ENCODE measurements at regions not wholly inside any gene's neighbourhood (a gene's known extent, or its start where the extent isn't known, plus 50 kb on each side); places are given as distances from the start of the nearest gene placed in this dataset.
"Not testable (repeated sequence)": the region's sequence is repeated elsewhere in the genome, so short reads cannot be mapped to it uniquely, and the experiment has no call there.

DNA sequence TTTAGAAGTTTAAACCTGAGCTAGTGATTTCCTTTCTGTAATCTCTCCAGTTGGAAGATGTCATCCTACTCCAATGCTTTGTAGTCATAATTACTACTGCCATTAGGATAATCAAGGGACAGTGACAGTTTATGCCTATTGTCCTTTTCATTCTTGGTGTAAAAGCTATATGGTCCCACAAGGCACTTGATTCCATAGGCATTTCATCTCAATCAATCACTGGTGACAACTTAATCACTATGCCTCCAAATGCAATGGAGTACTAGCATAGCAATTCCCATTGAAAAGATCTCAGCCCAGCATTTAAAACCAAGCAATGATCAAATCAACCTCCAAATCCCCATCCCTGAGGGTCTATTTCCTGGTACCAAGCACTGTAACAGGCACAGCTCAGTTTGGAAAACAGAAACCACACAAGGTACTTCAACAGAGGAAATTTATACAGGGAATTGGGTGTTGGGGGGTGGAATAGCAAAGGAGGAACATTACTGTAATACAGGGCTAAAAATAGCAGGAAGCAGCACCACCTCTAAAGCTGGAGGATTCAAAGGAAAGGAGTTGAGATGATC is 51.0 kb downstream of the FHIP2A start:
- DNase-seq (ENCODE audit: low spot score) = no peak

DNA sequence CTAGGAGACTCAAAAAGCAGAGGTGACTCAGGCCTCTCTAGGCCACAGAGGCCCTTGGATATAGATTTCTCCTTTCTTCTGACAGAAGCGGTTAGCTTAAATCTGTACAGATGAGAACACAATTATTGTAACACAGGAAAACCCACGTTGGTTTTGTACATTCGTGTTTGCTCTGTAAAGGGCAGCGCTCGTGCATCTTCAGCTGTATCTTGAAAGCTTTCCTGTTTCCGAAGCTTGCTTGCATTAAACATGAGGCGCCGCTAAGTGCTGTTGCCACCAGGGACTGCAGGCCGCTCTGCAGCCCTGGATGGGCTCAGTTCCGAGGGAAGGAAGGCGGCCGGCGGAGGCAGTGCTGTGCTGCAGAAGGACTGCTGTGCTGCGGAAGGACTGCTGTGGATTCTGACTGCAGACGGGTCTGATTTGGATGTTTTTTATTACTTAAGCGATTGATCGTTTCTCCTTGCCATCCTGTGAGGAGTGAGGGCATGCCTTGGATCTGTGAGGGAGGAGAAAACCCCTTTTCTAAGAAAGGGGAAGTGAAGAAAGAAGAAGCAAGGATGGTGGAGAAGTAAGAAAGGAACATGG is 53.3 kb downstream of the FHIP2A start:
- no peak for DNase-seq (ENCODE audit: low spot score)

DNA sequence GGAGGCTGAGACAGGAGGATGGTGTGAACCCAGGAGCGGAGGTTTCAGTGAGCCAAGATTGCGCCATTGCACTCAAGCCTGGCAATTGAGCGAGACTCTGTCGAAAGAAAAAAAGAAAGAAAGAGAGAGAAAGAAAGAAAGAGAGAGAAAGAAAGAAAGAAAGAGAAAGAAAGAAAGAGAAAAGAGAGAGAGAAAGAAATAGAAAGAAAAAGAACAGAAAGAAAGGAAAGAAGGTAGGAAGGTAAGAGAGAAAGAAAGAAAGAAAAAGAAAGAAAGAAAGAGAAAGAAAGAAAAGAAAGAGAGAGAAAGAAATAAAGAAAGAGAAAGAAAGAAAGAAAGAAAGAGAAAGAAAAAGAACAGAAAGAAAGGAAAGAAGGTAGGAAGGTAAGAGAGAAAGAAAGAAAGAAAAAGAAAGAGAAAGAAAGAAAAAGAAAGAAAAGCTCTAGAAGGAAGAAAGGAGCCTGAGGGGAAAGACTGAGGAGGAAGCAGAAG is 54.1 kb downstream of the FHIP2A start:
- DNase-seq (ENCODE audit: low spot score) = not testable (repeated sequence)

DNA sequence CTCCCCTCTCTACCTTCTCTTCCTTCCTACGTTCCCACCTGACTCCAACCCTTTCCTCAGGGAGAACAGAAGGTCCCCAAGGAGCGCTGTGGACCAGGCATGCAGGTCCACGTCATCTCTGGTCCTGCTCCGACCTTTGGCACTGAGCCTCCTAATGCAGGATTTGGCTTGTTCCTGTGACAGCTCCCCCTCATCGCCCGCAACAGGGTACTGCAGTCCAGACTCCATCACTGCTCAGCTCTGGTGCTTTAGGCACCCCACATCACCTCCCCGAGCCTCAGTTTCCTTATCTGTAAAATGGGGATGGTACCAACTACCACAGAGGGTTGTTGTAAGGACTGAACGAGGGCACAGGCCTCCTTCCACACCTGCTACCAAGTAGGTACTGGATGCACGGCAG is 54.6 kb downstream of the FHIP2A start:
- DNase-seq (ENCODE audit: low spot score) = no peak

DNA sequence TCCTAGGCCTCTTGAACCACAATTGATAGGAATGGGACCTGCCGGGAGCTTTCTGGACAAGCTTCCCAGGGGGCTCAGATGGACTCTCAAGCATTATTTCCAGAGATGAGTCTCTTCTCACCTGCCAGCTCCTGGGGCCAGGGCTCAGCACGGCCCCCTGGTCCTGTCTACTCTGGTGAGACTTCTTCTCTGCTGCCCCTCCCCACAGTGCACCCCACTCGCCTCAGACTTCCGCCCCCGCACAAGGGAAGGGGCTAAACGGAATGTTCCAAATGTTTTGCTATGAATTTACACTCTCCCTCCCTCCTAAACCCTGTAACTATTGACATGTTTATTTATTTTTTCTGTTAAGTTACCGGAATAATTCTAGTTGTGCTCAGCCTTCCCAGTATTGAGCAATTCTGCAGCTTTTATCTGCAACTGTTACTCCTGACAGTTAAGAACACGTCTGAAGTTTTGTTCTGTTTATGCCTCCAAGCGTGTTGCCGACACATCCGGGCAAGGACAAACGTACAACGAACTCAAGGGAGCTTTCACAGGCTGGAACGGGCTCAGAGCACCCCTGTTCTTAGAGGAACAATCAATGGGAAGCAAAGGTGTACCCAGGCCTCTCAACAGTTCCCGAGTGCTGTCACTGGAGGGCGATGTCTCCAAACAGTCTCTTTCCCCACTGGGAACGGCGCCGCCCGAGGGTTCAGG is 55.2 kb downstream of the FHIP2A start:
- peak; percentile 51 for DNase-seq (ENCODE audit: low spot score)

DNA sequence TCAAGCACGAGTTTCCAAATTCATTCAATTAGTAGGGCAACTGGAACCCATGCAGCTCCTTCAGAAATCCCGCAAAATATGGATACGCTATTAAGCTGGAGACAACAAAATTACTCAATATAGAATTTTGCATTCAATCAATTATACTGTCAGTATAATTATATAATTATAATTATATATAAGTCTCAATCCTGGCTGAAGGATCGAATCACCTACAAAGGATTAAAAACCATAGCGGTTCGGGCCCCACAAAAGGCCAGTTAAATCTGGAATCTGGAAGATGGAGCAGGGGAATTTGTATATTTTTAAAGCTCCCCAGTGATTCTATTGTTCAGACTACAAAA is 55.7 kb downstream of the FHIP2A start:
- no peak for DNase-seq (ENCODE audit: low spot score)

DNA sequence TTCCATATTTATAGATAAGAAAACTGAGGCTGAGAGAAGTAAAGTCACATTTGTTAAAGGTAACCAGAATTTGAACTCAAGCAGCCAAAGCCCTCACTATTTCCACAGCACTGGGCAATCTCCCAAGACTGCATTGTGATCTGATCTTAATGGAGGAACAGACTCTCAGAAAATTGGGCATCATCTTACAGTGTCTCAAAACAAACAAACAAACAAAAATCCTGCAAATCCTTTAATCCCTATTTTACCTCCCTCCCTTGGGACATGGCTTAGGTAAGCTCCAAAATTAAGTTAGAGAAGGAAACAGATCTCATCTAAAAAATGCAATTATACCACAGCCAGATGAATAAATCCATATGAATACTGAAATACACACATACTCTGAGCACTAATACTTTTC is 57.5 kb downstream of the FHIP2A start:
- no peak for DNase-seq (ENCODE audit: low spot score)

DNA sequence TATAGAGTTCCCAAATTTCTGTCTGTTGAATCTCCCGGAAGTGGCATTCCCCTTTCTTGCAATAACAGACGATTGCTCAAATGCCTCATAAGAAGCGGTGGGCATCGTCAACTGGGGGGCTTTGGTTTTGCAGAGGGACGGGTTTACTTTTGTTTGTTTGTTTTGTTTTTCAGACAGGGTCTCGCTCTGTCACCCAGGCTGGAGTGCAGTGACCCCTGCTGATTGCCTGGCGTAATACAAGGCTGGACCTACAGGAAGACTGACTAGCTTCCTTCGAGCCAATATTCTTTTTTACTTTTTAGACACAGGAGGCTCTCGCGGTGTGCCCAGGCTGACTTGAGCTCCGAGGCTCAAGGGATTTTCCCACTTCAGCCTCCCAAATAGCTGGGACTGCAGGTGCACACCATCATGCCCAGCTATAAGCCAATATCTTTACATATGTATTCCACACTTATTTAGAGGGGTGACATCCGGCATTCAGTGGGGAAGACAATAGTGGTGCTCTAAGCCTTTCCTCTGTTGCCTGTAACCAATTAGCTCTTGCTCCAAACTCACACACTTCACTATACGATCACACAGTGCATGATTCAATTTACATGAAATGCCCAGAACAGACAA is 58.1 kb downstream of the FHIP2A start:
- no peak for DNase-seq (ENCODE audit: low spot score)

DNA sequence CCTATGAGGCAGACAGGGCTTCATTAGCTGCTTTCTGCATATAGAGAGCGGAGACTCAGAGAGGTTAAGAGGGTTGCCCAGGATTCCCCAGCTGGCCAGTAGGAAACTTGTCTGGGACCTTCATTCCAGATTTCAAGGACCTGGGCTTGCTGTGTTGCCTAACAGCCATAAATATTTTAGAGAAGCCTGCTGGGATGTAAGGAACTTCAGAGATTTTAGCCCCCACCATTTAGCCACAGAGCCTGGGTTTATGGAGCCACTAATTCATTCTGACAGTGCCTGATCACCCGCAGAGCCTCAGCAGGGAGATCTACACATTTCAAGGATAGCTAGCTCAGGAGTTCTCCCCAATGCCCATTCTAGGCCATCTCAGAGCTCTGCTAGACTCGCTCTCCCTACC is 56.6 kb upstream of the TRUB1 start:
- no peak for DNase-seq (ENCODE audit: low spot score)

DNA sequence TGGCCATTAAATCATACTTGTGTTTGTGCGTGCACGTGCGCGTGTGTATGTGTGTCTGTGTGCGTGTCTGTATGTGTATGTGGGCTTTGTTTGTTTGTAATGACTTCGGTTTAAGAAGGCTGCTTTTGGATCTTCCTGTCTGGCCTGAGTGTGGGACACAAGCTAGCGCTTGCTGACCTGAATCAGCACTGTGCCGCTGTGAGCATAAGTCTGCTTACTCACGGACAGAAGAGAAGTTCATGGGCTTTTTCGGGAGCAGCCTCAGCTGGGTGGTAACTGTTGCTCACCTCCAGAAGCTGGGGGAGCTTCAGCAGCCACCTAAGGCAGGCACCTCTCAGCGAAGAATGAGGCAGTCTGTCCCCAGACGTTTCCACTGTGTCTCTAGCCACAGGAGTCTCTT is 56.1 kb upstream of the TRUB1 start:
- no peak for DNase-seq (ENCODE audit: low spot score)

DNA sequence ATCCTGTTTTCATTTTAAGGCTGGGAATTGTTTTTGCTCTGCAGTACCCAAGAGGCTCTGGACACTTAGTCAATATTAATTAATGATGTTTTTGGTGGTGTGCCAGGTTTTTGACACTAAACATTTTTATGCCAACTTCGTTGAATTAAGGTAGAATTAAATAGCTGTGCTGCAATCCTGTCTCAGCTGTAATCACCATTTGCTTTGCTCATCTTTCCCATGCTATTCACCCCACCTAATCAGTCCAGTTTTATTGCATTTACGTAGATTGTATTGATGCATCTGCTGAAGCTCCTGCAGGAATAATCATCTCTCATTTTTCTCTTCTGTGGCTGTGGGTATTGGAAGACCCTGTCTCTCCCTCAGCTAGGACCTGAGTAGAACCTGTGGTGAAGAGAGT is 52.6 kb upstream of the TRUB1 start:
- no peak for DNase-seq (ENCODE audit: low spot score)

All from COLO829 (cell line).